H1 (cell line): ENCODE measurements at regions not wholly inside any gene's neighbourhood (a gene's known extent, or its start where the extent isn't known, plus 50 kb on each side); places are given as distances from the start of the nearest gene placed in this dataset.

ENCODE experiments used
- CTCF ChIA-PET: fragments of 300-600 bp; sonication (Branson Sonifier 250); formaldehyde crosslinking; loops from one replicate; lab custom pipeline; 2021; ENCODE audit not compliant: partially characterized antibody; lab: Charles Lee
- POLR2A ChIA-PET: fragments of 300-600 bp; sonication (Branson Sonifier 250); formaldehyde crosslinking; loops from one replicate; lab custom pipeline; 2021; ENCODE audit warnings: inconsistent platforms; ENCODE audit not compliant: partially characterized antibody; lab: Charles Lee
- DNase-seq, 2 experiments: peaks; one replicate each; pipeline versions ENCODE4 v3.0.0 to v3.0.0-alpha.2; 2010 to 2022; ENCODE audit warnings: low spot score in 2 of 2, low read depth in 1 of 2, mixed read lengths in 1 of 2
- FAIRE-seq: peaks from 2 replicates; lab custom pipeline; 2011; peaks lifted over from hg19 to GRCh38; lab: Jason Lieb, UNC
- H2AFZ ChIP-seq: 2 replicates; pipeline ENCODE4 v1.8.1; 2012; ENCODE audit warnings: low read length, inconsistent platforms
- H2AK5ac ChIP-seq: 2 replicates; pipeline ENCODE4 v1.6.1; 2013; ENCODE audit warnings: low read depth, low read length
- H2BK120ac ChIP-seq: replicated peaks from 2 replicates; pipeline ENCODE3; 2013; ENCODE audit warnings: low read depth, low read length, inconsistent platforms
- H2BK12ac ChIP-seq: 2 replicates; pipeline ENCODE4 v1.6.1; 2013; ENCODE audit warnings: low read depth, low read length
- H2BK15ac ChIP-seq: 2 replicates; pipeline ENCODE4 v1.6.1; 2013; ENCODE audit warnings: low read length
- H2BK20ac ChIP-seq: 2 replicates; pipeline ENCODE4 v1.6.1; 2013; ENCODE audit warnings: low read length
- H2BK5ac ChIP-seq: 2 replicates; pipeline ENCODE4 v1.6.1; 2013; ENCODE audit warnings: low read depth, low read length
- H3K14ac ChIP-seq: 2 replicates; pipeline ENCODE4 v1.6.1; 2013; ENCODE audit warnings: inconsistent platforms; ENCODE audit not compliant: insufficient read length
- H3K18ac ChIP-seq: 2 replicates; pipeline ENCODE4 v1.6.1; 2013; ENCODE audit warnings: low read length; ENCODE audit errors: extremely low read depth
- H3K23ac ChIP-seq: 2 replicates; pipeline ENCODE4 v1.6.1; 2013; ENCODE audit warnings: inconsistent platforms; ENCODE audit not compliant: insufficient read length
- H3K23me2 ChIP-seq: 2 replicates; pipeline ENCODE4 v1.6.1; 2013; ENCODE audit warnings: low read depth, low read length
- H3K27ac ChIP-seq: 2 replicates; pipeline ENCODE4 v1.6.1; 2011; ENCODE audit warnings: low read depth, low read length, inconsistent platforms
- H3K27me3 ChIP-seq, 4 experiments: replicated peaks in 1 of 4; 1 replicate in 1 of 4; 2 replicates in 3 of 4; pipeline versions ENCODE4 v1.6.1 to v1.8.1; 2011 to 2013; ENCODE audit warnings: low read length in 3 of 4, mild to moderate bottlenecking in 3 of 4, inconsistent platforms in 2 of 4, mixed read lengths in 2 of 4, moderate library complexity in 1 of 4; ENCODE audit not compliant: control insufficient read depth in 3 of 4, insufficient read depth in 3 of 4; ENCODE audit errors: extremely low read depth in 1 of 4
- H3K36me3 ChIP-seq, 4 experiments: 2 replicates each; pipeline versions ENCODE4 v1.6.1 to v1.8.1; 2011 to 2013; ENCODE audit warnings: mild to moderate bottlenecking in 4 of 4, low read length in 3 of 4, moderate library complexity in 2 of 4, control low read depth in 1 of 4, inconsistent platforms in 1 of 4; ENCODE audit not compliant: insufficient read depth in 4 of 4, control insufficient read depth in 2 of 4
- H3K4ac ChIP-seq: replicated peaks from 2 replicates; pipeline ENCODE3; 2013; ENCODE audit warnings: low read length, low read depth, mixed read lengths, inconsistent platforms; ENCODE audit not compliant: insufficient read length
- H3K4me1 ChIP-seq, 4 experiments: replicated peaks in 1 of 4; 1 replicate in 1 of 4; 2 replicates in 3 of 4; pipeline versions ENCODE4 v1.6.1 to v1.8.1; 2011 to 2013; ENCODE audit warnings: low read length in 3 of 4, inconsistent platforms in 2 of 4, mixed read lengths in 1 of 4; ENCODE audit not compliant: insufficient read depth in 4 of 4, control insufficient read depth in 3 of 4
- H3K4me2 ChIP-seq, 2 experiments: 2 replicates each; pipeline versions ENCODE4 v1.6.1 to v1.8.1; 2011 to 2013; ENCODE audit warnings: low read depth in 2 of 2, low read length in 2 of 2, control low read depth in 1 of 2, inconsistent platforms in 1 of 2, mild to moderate bottlenecking in 1 of 2; ENCODE audit not compliant: insufficient read depth in 1 of 2
- H3K4me3 ChIP-seq, 4 experiments: fragments of 200-600, 300-600 bp in 1 of 4; sonication (generic), shearing (Covaris generic), sonication (Bioruptor Twin) in 1 of 4; 2 replicates each; pipeline versions ENCODE4 v1.5.1 to v1.8.1; 2011 to 2016; ENCODE audit warnings: low read length in 4 of 4, low read depth in 3 of 4, control low read depth in 2 of 4, inconsistent platforms in 2 of 4, mild to moderate bottlenecking in 2 of 4, mixed read lengths in 1 of 4, moderate library complexity in 1 of 4; ENCODE audit not compliant: insufficient read depth in 2 of 4; ENCODE audit errors: extremely low read depth in 1 of 4
- H3K56ac ChIP-seq: replicated peaks from 2 replicates; pipeline ENCODE3; 2013; ENCODE audit warnings: low read depth, mild to moderate bottlenecking, mixed read lengths, low read length, inconsistent platforms; ENCODE audit not compliant: insufficient read length
- H3K79me1 ChIP-seq: 2 replicates; pipeline ENCODE4 v1.6.1; 2013; ENCODE audit warnings: low read depth, low read length, control low read depth
- H3K79me2 ChIP-seq, 2 experiments: 2 replicates each; pipeline versions ENCODE4 v1.6.1 to v1.8.1; 2012 to 2013; ENCODE audit warnings: low read length in 2 of 2, mild to moderate bottlenecking in 2 of 2, inconsistent platforms in 1 of 2; ENCODE audit not compliant: insufficient read depth in 2 of 2, control insufficient read depth in 1 of 2
- H3K9ac ChIP-seq, 4 experiments: replicated peaks in 1 of 4; 1 replicate in 1 of 4; 2 replicates in 3 of 4; pipeline versions ENCODE4 v1.6.1 to v1.8.1; 2011 to 2013; ENCODE audit warnings: low read depth in 3 of 4, low read length in 3 of 4, control low read depth in 2 of 4, mild to moderate bottlenecking in 2 of 4, moderate library complexity in 2 of 4, inconsistent platforms in 1 of 4; ENCODE audit errors: extremely low read depth in 1 of 4
- H3K9me3 ChIP-seq, 2 experiments: 2 replicates each; pipeline versions ENCODE4 v1.6.1 to v1.8.1; 2012 to 2013; ENCODE audit warnings: mild to moderate bottlenecking in 2 of 2, moderate library complexity in 2 of 2, control low read depth in 1 of 2, inconsistent platforms in 1 of 2, low read depth in 1 of 2, low read length in 1 of 2, mixed read lengths in 1 of 2; ENCODE audit not compliant: insufficient read depth in 2 of 2
- H4K20me1 ChIP-seq, 2 experiments: replicated peaks in 1 of 2; 2 replicates each; pipeline versions ENCODE3 to v1.8.1; 2011 to 2013; ENCODE audit warnings: inconsistent platforms in 2 of 2, low read length in 2 of 2, mild to moderate bottlenecking in 1 of 2; ENCODE audit not compliant: insufficient read depth in 2 of 2, control insufficient read depth in 1 of 2
- H4K5ac ChIP-seq: 2 replicates; pipeline ENCODE4 v1.6.1; 2013; ENCODE audit warnings: low read length, low read depth, mixed read lengths, inconsistent platforms; ENCODE audit not compliant: insufficient read length
- H4K8ac ChIP-seq: 2 replicates; pipeline ENCODE4 v1.8.0; 2013; ENCODE audit warnings: mild to moderate bottlenecking, moderate library complexity, low read length, inconsistent platforms; ENCODE audit not compliant: insufficient read depth; ENCODE audit errors: extremely low read depth
- H4K91ac ChIP-seq: replicated peaks from 2 replicates; pipeline ENCODE3; 2013; ENCODE audit warnings: low read length, mixed read lengths, inconsistent platforms; ENCODE audit not compliant: insufficient read length
- EP300 ChIP-seq, 2 experiments: IDR thresholded peaks; 1 replicate in 1 of 2; 2 replicates in 1 of 2; pipeline ENCODE4 v1.6.1; 2011 to 2012; ENCODE audit warnings: low read depth in 2 of 2, low read length in 2 of 2, mild to moderate bottlenecking in 2 of 2, borderline replicate concordance in 1 of 2, inconsistent platforms in 1 of 2, moderate library complexity in 1 of 2
- KDM5A ChIP-seq: fragments of 200-600 bp; IDR thresholded peaks from 2 replicates; pipeline ENCODE4 v1.7.1; 2012; ENCODE audit warnings: mild to moderate bottlenecking, low read length, inconsistent platforms, mixed read lengths
- PHF8 ChIP-seq: fragments of 200-600 bp; sonication (generic); conservative IDR thresholded peaks from 2 replicates; pipeline ENCODE4 v1.7.1; 2012; ENCODE audit warnings: low read depth, mild to moderate bottlenecking, inconsistent platforms, low read length, moderate library complexity
- TCF12 ChIP-seq: IDR thresholded peaks from 2 replicates; pipeline ENCODE4 v1.6.1; 2011; ENCODE audit warnings: low read depth, mild to moderate bottlenecking, low read length
- YY1 ChIP-seq: IDR thresholded peaks from 2 replicates; pipeline ENCODE4 v1.6.1; 2011; ENCODE audit warnings: low read depth, mild to moderate bottlenecking, low read length
- WGBS, 2 experiments: shearing (Covaris generic) in 1 of 2; methylation state at CpG; one replicate each; pipeline versions ENCODE4 v1.1.6 to v1.1.7; 2013 to 2015; ENCODE audit warnings: low lambda C conversion rate in 2 of 2, mixed read lengths in 2 of 2, inconsistent platforms in 1 of 2, low coverage in 1 of 2, missing lambda C conversion rate in 1 of 2; ENCODE audit not compliant: insufficient replicate concordance in 2 of 2, insufficient coverage in 1 of 2, insufficient read length in 1 of 2; ENCODE audit errors: extremely low coverage in 1 of 2, missing lambda C conversion rate in 1 of 2; 5-methylcytosine and 5-hydroxymethylcytosine counted together

- Histone ChIP-seq H3K4me1 (peaks cover 4 to 7% (median 5%) of the 10 kb centered on the region in 4 experiments; a peak in 5 of 7 replicates), H3K23me2 (no peaks in the 10 kb centered on the region; the same call in 1 of the 2 replicates), H3K9me3 (no peaks in the 10 kb centered on the region), H4K20me1 (no peaks in the 10 kb centered on the region), H4K91ac (no peak overlapping the region), H2AFZ (no peak overlapping the region), H3K4ac (no peak overlapping the region), H2BK5ac (no peak overlapping the region), H3K14ac (no peak overlapping the region), H3K4me3 (no peak overlapping the region), H3K18ac (no peak overlapping the region; the same call in 1 of the 2 replicates), H4K8ac (no peak overlapping the region; the same call in 1 of the 2 replicates), H3K9ac (no peak overlapping the region), H3K4me2 (no peak overlapping the region), H2BK15ac (no peak overlapping the region), H2BK12ac (no peak overlapping the region), H3K27me3 (peaks cover 0 to 4% (median 0%) of the 10 kb centered on the region in 4 experiments; a peak in 3 of 7 replicates), H4K5ac (no peak overlapping the region), H3K56ac (no peak overlapping the region), H2AK5ac (no peak overlapping the region), H3K23ac (no peak overlapping the region), H3K79me1 (no peaks in the 10 kb centered on the region), H2BK20ac (no peak overlapping the region), H3K36me3 (no peaks in the 10 kb centered on the region), H2BK120ac (no peak overlapping the region)
- WGBS, 2 experiments: 99% methylated on average over 4 of the region's 4 CpGs; no CpG with 5 or more reads in 1 of the 2 experiments
- no peak for FAIRE-seq
- POLR2A ChIA-PET: no interaction called here
- CTCF ChIA-PET: interaction anchor here (1.3 kb wide), 1 partner anchor 12 kb away, joined by 3 read pairs; no protein-coding TSS in a partner anchor
- DNase-seq: no peak
- TF ChIP-seq EP300 (IDR thresholded peaks at IDR 0.05; ENCODE audit: borderline replicate concordance in 1 of 2, low read depth in 2 of 2, low read length in 2 of 2) (no peak), PHF8 (no peak), YY1 (no peak), TCF12 (no peak), KDM5A (no peak)
- TF ChIP-seq, all 59 proteins: peak for 0
- Histone ChIP-seq H3K79me2 (no peaks in the 10 kb centered on the region), H3K27ac (no peak overlapping the region)
Measured at GRCh38 chr1:38721816-38722215, 137.8 kb downstream of the RRAGC start.
